H1 (cell line): ENCODE measurements at regions not wholly inside any gene's neighbourhood (a gene's known extent, or its start where the extent isn't known, plus 50 kb on each side); places are given as distances from the start of the nearest gene placed in this dataset.

ENCODE experiments used
- CTCF ChIA-PET: fragments of 300-600 bp; sonication (Branson Sonifier 250); formaldehyde crosslinking; loops from one replicate; lab custom pipeline; 2021; ENCODE audit not compliant: partially characterized antibody; lab: Charles Lee
- POLR2A ChIA-PET: fragments of 300-600 bp; sonication (Branson Sonifier 250); formaldehyde crosslinking; loops from one replicate; lab custom pipeline; 2021; ENCODE audit warnings: inconsistent platforms; ENCODE audit not compliant: partially characterized antibody; lab: Charles Lee
- DNase-seq, 2 experiments: peaks; one replicate each; pipeline versions ENCODE4 v3.0.0 to v3.0.0-alpha.2; 2010 to 2022; ENCODE audit warnings: low spot score in 2 of 2, low read depth in 1 of 2, mixed read lengths in 1 of 2
- FAIRE-seq: peaks from 2 replicates; lab custom pipeline; 2011; peaks lifted over from hg19 to GRCh38; lab: Jason Lieb, UNC
- H2AFZ ChIP-seq: 2 replicates; pipeline ENCODE4 v1.8.1; 2012; ENCODE audit warnings: low read length, inconsistent platforms
- H2AK5ac ChIP-seq: 2 replicates; pipeline ENCODE4 v1.6.1; 2013; ENCODE audit warnings: low read depth, low read length
- H2BK120ac ChIP-seq: replicated peaks from 2 replicates; pipeline ENCODE3; 2013; ENCODE audit warnings: low read depth, low read length, inconsistent platforms
- H2BK12ac ChIP-seq: 2 replicates; pipeline ENCODE4 v1.6.1; 2013; ENCODE audit warnings: low read depth, low read length
- H2BK15ac ChIP-seq: 2 replicates; pipeline ENCODE4 v1.6.1; 2013; ENCODE audit warnings: low read length
- H2BK20ac ChIP-seq: 2 replicates; pipeline ENCODE4 v1.6.1; 2013; ENCODE audit warnings: low read length
- H2BK5ac ChIP-seq: 2 replicates; pipeline ENCODE4 v1.6.1; 2013; ENCODE audit warnings: low read depth, low read length
- H3K14ac ChIP-seq: 2 replicates; pipeline ENCODE4 v1.6.1; 2013; ENCODE audit warnings: inconsistent platforms; ENCODE audit not compliant: insufficient read length
- H3K18ac ChIP-seq: 2 replicates; pipeline ENCODE4 v1.6.1; 2013; ENCODE audit warnings: low read length; ENCODE audit errors: extremely low read depth
- H3K23ac ChIP-seq: 2 replicates; pipeline ENCODE4 v1.6.1; 2013; ENCODE audit warnings: inconsistent platforms; ENCODE audit not compliant: insufficient read length
- H3K23me2 ChIP-seq: 2 replicates; pipeline ENCODE4 v1.6.1; 2013; ENCODE audit warnings: low read depth, low read length
- H3K27ac ChIP-seq: 2 replicates; pipeline ENCODE4 v1.6.1; 2011; ENCODE audit warnings: low read depth, low read length, inconsistent platforms
- H3K27me3 ChIP-seq, 4 experiments: replicated peaks in 1 of 4; 1 replicate in 1 of 4; 2 replicates in 3 of 4; pipeline versions ENCODE4 v1.6.1 to v1.8.1; 2011 to 2013; ENCODE audit warnings: low read length in 3 of 4, mild to moderate bottlenecking in 3 of 4, inconsistent platforms in 2 of 4, mixed read lengths in 2 of 4, moderate library complexity in 1 of 4; ENCODE audit not compliant: control insufficient read depth in 3 of 4, insufficient read depth in 3 of 4; ENCODE audit errors: extremely low read depth in 1 of 4
- H3K36me3 ChIP-seq, 4 experiments: 2 replicates each; pipeline versions ENCODE4 v1.6.1 to v1.8.1; 2011 to 2013; ENCODE audit warnings: mild to moderate bottlenecking in 4 of 4, low read length in 3 of 4, moderate library complexity in 2 of 4, control low read depth in 1 of 4, inconsistent platforms in 1 of 4; ENCODE audit not compliant: insufficient read depth in 4 of 4, control insufficient read depth in 2 of 4
- H3K4ac ChIP-seq: replicated peaks from 2 replicates; pipeline ENCODE3; 2013; ENCODE audit warnings: low read length, low read depth, mixed read lengths, inconsistent platforms; ENCODE audit not compliant: insufficient read length
- H3K4me1 ChIP-seq, 4 experiments: replicated peaks in 1 of 4; 1 replicate in 1 of 4; 2 replicates in 3 of 4; pipeline versions ENCODE4 v1.6.1 to v1.8.1; 2011 to 2013; ENCODE audit warnings: low read length in 3 of 4, inconsistent platforms in 2 of 4, mixed read lengths in 1 of 4; ENCODE audit not compliant: insufficient read depth in 4 of 4, control insufficient read depth in 3 of 4
- H3K4me2 ChIP-seq, 2 experiments: 2 replicates each; pipeline versions ENCODE4 v1.6.1 to v1.8.1; 2011 to 2013; ENCODE audit warnings: low read depth in 2 of 2, low read length in 2 of 2, control low read depth in 1 of 2, inconsistent platforms in 1 of 2, mild to moderate bottlenecking in 1 of 2; ENCODE audit not compliant: insufficient read depth in 1 of 2
- H3K4me3 ChIP-seq, 4 experiments: fragments of 200-600, 300-600 bp in 1 of 4; sonication (generic), shearing (Covaris generic), sonication (Bioruptor Twin) in 1 of 4; 2 replicates each; pipeline versions ENCODE4 v1.5.1 to v1.8.1; 2011 to 2016; ENCODE audit warnings: low read length in 4 of 4, low read depth in 3 of 4, control low read depth in 2 of 4, inconsistent platforms in 2 of 4, mild to moderate bottlenecking in 2 of 4, mixed read lengths in 1 of 4, moderate library complexity in 1 of 4; ENCODE audit not compliant: insufficient read depth in 2 of 4; ENCODE audit errors: extremely low read depth in 1 of 4
- H3K56ac ChIP-seq: replicated peaks from 2 replicates; pipeline ENCODE3; 2013; ENCODE audit warnings: low read depth, mild to moderate bottlenecking, mixed read lengths, low read length, inconsistent platforms; ENCODE audit not compliant: insufficient read length
- H3K79me1 ChIP-seq: 2 replicates; pipeline ENCODE4 v1.6.1; 2013; ENCODE audit warnings: low read depth, low read length, control low read depth
- H3K79me2 ChIP-seq, 2 experiments: 2 replicates each; pipeline versions ENCODE4 v1.6.1 to v1.8.1; 2012 to 2013; ENCODE audit warnings: low read length in 2 of 2, mild to moderate bottlenecking in 2 of 2, inconsistent platforms in 1 of 2; ENCODE audit not compliant: insufficient read depth in 2 of 2, control insufficient read depth in 1 of 2
- H3K9ac ChIP-seq, 4 experiments: replicated peaks in 1 of 4; 1 replicate in 1 of 4; 2 replicates in 3 of 4; pipeline versions ENCODE4 v1.6.1 to v1.8.1; 2011 to 2013; ENCODE audit warnings: low read depth in 3 of 4, low read length in 3 of 4, control low read depth in 2 of 4, mild to moderate bottlenecking in 2 of 4, moderate library complexity in 2 of 4, inconsistent platforms in 1 of 4; ENCODE audit errors: extremely low read depth in 1 of 4
- H3K9me3 ChIP-seq, 2 experiments: 2 replicates each; pipeline versions ENCODE4 v1.6.1 to v1.8.1; 2012 to 2013; ENCODE audit warnings: mild to moderate bottlenecking in 2 of 2, moderate library complexity in 2 of 2, control low read depth in 1 of 2, inconsistent platforms in 1 of 2, low read depth in 1 of 2, low read length in 1 of 2, mixed read lengths in 1 of 2; ENCODE audit not compliant: insufficient read depth in 2 of 2
- H4K20me1 ChIP-seq, 2 experiments: replicated peaks in 1 of 2; 2 replicates each; pipeline versions ENCODE3 to v1.8.1; 2011 to 2013; ENCODE audit warnings: inconsistent platforms in 2 of 2, low read length in 2 of 2, mild to moderate bottlenecking in 1 of 2; ENCODE audit not compliant: insufficient read depth in 2 of 2, control insufficient read depth in 1 of 2
- H4K5ac ChIP-seq: 2 replicates; pipeline ENCODE4 v1.6.1; 2013; ENCODE audit warnings: low read length, low read depth, mixed read lengths, inconsistent platforms; ENCODE audit not compliant: insufficient read length
- H4K8ac ChIP-seq: 2 replicates; pipeline ENCODE4 v1.8.0; 2013; ENCODE audit warnings: mild to moderate bottlenecking, moderate library complexity, low read length, inconsistent platforms; ENCODE audit not compliant: insufficient read depth; ENCODE audit errors: extremely low read depth
- H4K91ac ChIP-seq: replicated peaks from 2 replicates; pipeline ENCODE3; 2013; ENCODE audit warnings: low read length, mixed read lengths, inconsistent platforms; ENCODE audit not compliant: insufficient read length
- ATF2 ChIP-seq: IDR thresholded peaks from 2 replicates; pipeline ENCODE4 v1.6.1; 2012; ENCODE audit warnings: low read length, inconsistent platforms
- ATF3 ChIP-seq: IDR thresholded peaks from 2 replicates; pipeline ENCODE4 v1.6.1; 2011; ENCODE audit warnings: low read depth, mild to moderate bottlenecking, low read length; ENCODE audit not compliant: insufficient read depth
- CBX5 ChIP-seq: fragments of 300-800, 300-1000 bp; sonication (generic); IDR thresholded peaks from 2 replicates; pipeline ENCODE4 v1.7.1; 2016; ENCODE audit warnings: antibody characterized with exemption, low read length, low read depth
- CHD1 ChIP-seq: IDR thresholded peaks from 2 replicates; pipeline ENCODE4 v1.6.1; 2012; ENCODE audit warnings: low read depth, low read length, improper control_type of control experiment
- CTCF ChIP-seq, 3 experiments: IDR thresholded peaks; 1 replicate in 2 of 3; 2 replicates in 1 of 3; pipeline versions ENCODE4 v1.5.1 to v1.6.1; 2011; ENCODE audit warnings: low read length in 3 of 3, mild to moderate bottlenecking in 3 of 3, inconsistent platforms in 2 of 3, low read depth in 1 of 3, moderate library complexity in 1 of 3; ENCODE audit not compliant: insufficient read depth in 1 of 3; ENCODE audit errors: control extremely low read depth in 1 of 3
- EZH2 ChIP-seq: fragments of 200-600 bp; sonication (generic); IDR thresholded peaks from 2 replicates; pipeline ENCODE4 v1.7.1; 2012; ENCODE audit warnings: low read depth, mild to moderate bottlenecking, moderate library complexity, low read length, inconsistent platforms; ENCODE audit not compliant: severe bottlenecking
- RAD21 ChIP-seq, 2 experiments: IDR thresholded peaks in 1 of 2; conservative IDR thresholded peaks in 1 of 2; 2 replicates each; pipeline ENCODE4 v1.6.1; 2011; ENCODE audit warnings: low read depth in 2 of 2, low read length in 2 of 2, improper control_type of control experiment in 1 of 2, inconsistent platforms in 1 of 2, mild to moderate bottlenecking in 1 of 2, moderate library complexity in 1 of 2
- SP1 ChIP-seq: IDR thresholded peaks from 2 replicates; pipeline ENCODE4 v1.6.1; 2011; ENCODE audit warnings: low read depth, low read length
- TCF12 ChIP-seq: IDR thresholded peaks from 2 replicates; pipeline ENCODE4 v1.6.1; 2011; ENCODE audit warnings: low read depth, mild to moderate bottlenecking, low read length

- POLR2A ChIA-PET, result no interaction called here
- Histone ChIP-seq H3K27me3 (no peaks in the 10 kb centered on the region), H2BK15ac (no peak overlapping the region), H3K4me3 (no peak overlapping the region), H3K27ac (no peak overlapping the region), H3K9me3 (peaks cover 12 to 17% of the 10 kb centered on the region in 2 experiments), H3K4ac (no peak overlapping the region), H3K79me2 (no peaks in the 10 kb centered on the region), H3K14ac (no peak overlapping the region), H4K8ac (no peak overlapping the region), H3K23me2 (no peaks in the 10 kb centered on the region), H3K4me2 (no peak overlapping the region), H2BK5ac (no peak overlapping the region), H3K79me1 (no peaks in the 10 kb centered on the region), H2BK120ac (no peak overlapping the region), H4K91ac (no peak overlapping the region), H2AK5ac (no peak overlapping the region), H2BK20ac (no peak overlapping the region), H3K23ac (no peak overlapping the region), H3K36me3 (peaks cover 0 to 2% (median 0%) of the 10 kb centered on the region in 4 experiments; a peak in 1 of 8 replicates), H2BK12ac (no peak overlapping the region), H3K56ac (no peak overlapping the region), H3K4me1 (0 out of 7 replicates have a peak, but pooled peaks cover 0 to 3% (median 0%) of the 10 kb centered on the region in 4 experiments), H3K9ac (no peak overlapping the region), H4K5ac (no peak overlapping the region), H2AFZ (no peak overlapping the region), H3K18ac (no peak overlapping the region), H4K20me1 (no peaks in the 10 kb centered on the region)
- DNase-seq (no peak), FAIRE-seq (peak; percentile 77)
- CTCF ChIA-PET, result interaction anchor here (0.7 to 5.7 kb wide), 11 partner anchors 12 to 229 kb away, joined by 3 to 53 read pairs (median 5); no protein-coding TSS in a partner anchor
- TF ChIP-seq EZH2 (no peak), ATF3 (no peak), RAD21 (IDR thresholded peaks at IDR 0.05 in 1 of 2, conservative IDR thresholded peaks at IDR 0.05 in 1 of 2; ENCODE audit: low read depth in 2 of 2, low read length in 2 of 2) (peak; percentile 38 to 52), SP1 (no peak), CBX5 (no peak), CTCF (IDR thresholded peaks at IDR 0.05; ENCODE audit: control extremely low read depth in 1 of 3, insufficient read depth in 1 of 3, low read depth in 1 of 3, low read length in 3 of 3) (peak in 2 of 3 experiments; percentile 16 to 33; a peak in 2 of 4 replicates), CHD1 (no peak), TCF12 (no peak), ATF2 (no peak)
These were observed 60.4 kb upstream of the FAR2 start for GRCh38 chr12:29088611-29089219.
